ENCODE measurements at regions not wholly inside any gene's neighbourhood (a gene's known extent, or its start where the extent isn't known, plus 50 kb on each side); places are given as distances from the start of the nearest gene placed in this dataset.
"Not testable (repeated sequence)": the region's sequence is repeated elsewhere in the genome, so short reads cannot be mapped to it uniquely, and the experiment has no call there.

- H3K27ac ChIP-seq, result no peak overlapping the region
- no peak overlapping the region for H3K4me3 ChIP-seq
- no peak for TF ChIP-seq FOXP2 (optimal IDR thresholded peaks at IDR 0.05; ENCODE audit: control extremely low read depth, extremely low read length, insufficient read depth)
- TF ChIP-seq POLR2AphosphoS5 (IDR thresholded peaks at IDR 0.05; ENCODE audit: borderline replicate concordance, low read depth, low read length), result no peak
- no peak for TF ChIP-seq EZH2 (IDR thresholded peaks at IDR 0.05)
- H3K9ac ChIP-seq (ENCODE audit: insufficient read length), result no peak overlapping the region
- no peaks in the 10 kb centered on the region for H3K9me3 ChIP-seq (ENCODE audit: low read depth, low read length)
- H3K36me3 ChIP-seq (ENCODE audit: insufficient read depth, low read length), result no peaks in the 10 kb centered on the region
- no peak for DNase-seq (ENCODE audit: low read depth, low spot score)
Measured at GRCh38 chr15:98543237-98543636, 105.1 kb upstream of the IGF1R start.

DNA sequence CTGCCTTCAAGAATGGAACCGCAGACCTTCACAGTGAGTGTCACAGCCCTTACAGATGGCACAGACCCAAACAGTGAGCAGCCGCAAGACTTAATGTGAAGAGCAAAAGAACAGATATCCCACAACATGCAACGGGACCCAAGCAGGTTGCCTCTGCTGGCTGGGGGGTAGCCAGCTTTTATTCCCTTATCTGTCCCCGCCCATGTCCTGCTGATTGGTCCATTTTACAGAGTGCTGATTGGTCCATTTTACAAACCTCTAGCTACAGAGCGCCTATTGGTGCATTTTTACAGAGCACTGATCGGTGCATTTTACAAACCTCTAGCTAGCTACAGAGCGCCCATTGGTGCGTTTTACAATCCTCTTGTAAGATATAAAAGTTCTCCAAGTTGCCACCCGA is 102.0 kb upstream of the IGF1R start:
- no peaks in the 10 kb centered on the region for H3K9me3 ChIP-seq (ENCODE audit: low read depth, low read length)
- H3K4me3 ChIP-seq, result no peak overlapping the region
- DNase-seq (ENCODE audit: low read depth, low spot score), result no peak
- no peak overlapping the region for H3K9ac ChIP-seq (ENCODE audit: insufficient read length)
- H3K36me3 ChIP-seq (ENCODE audit: insufficient read depth, low read length), result no peaks in the 10 kb centered on the region
- no peak overlapping the region for H3K27ac ChIP-seq
- TF ChIP-seq FOXP2 (optimal IDR thresholded peaks at IDR 0.05; ENCODE audit: control extremely low read depth, extremely low read length, insufficient read depth), result no peak
- TF ChIP-seq POLR2AphosphoS5 (IDR thresholded peaks at IDR 0.05; ENCODE audit: borderline replicate concordance, low read depth, low read length), result no peak
- no peak for TF ChIP-seq EZH2 (IDR thresholded peaks at IDR 0.05)

GRCh38 chr15:98547275-98547674 is 101.1 kb upstream of the IGF1R start:
- no peak overlapping the region for H3K9ac ChIP-seq (ENCODE audit: insufficient read length)
- no peak for DNase-seq (ENCODE audit: low read depth, low spot score)
- H3K4me3 ChIP-seq, result peak overlapping the region; percentile 83; the same call in 1 of the 2 replicates
- H3K36me3 ChIP-seq (ENCODE audit: insufficient read depth, low read length), result no peaks in the 10 kb centered on the region
- TF ChIP-seq POLR2AphosphoS5 (IDR thresholded peaks at IDR 0.05; ENCODE audit: borderline replicate concordance, low read depth, low read length) (no peak), FOXP2 (optimal IDR thresholded peaks at IDR 0.05; ENCODE audit: control extremely low read depth, extremely low read length, insufficient read depth) (no peak), EZH2 (IDR thresholded peaks at IDR 0.05) (no peak)
- H3K9me3 ChIP-seq (ENCODE audit: low read depth, low read length), result no peaks in the 10 kb centered on the region
- no peak overlapping the region for H3K27ac ChIP-seq

- Histone ChIP-seq H3K9me3 (ENCODE audit: low read depth, low read length) (no peaks in the 10 kb centered on the region), H3K36me3 (ENCODE audit: insufficient read depth, low read length) (no peaks in the 10 kb centered on the region), H3K27ac (no peak overlapping the region), H3K4me3 (peak overlapping the region; percentile 83), H3K9ac (ENCODE audit: insufficient read length) (peak overlapping the region; percentile 68)
- TF ChIP-seq FOXP2 (optimal IDR thresholded peaks at IDR 0.05; ENCODE audit: control extremely low read depth, extremely low read length, insufficient read depth) (no peak), EZH2 (IDR thresholded peaks at IDR 0.05) (no peak), POLR2AphosphoS5 (IDR thresholded peaks at IDR 0.05; ENCODE audit: borderline replicate concordance, low read depth, low read length) (no peak)
- DNase-seq (ENCODE audit: low read depth, low spot score), result no peak
Measured at GRCh38 chr15:98547741-98548138, 100.6 kb upstream of the IGF1R start.

DNA sequence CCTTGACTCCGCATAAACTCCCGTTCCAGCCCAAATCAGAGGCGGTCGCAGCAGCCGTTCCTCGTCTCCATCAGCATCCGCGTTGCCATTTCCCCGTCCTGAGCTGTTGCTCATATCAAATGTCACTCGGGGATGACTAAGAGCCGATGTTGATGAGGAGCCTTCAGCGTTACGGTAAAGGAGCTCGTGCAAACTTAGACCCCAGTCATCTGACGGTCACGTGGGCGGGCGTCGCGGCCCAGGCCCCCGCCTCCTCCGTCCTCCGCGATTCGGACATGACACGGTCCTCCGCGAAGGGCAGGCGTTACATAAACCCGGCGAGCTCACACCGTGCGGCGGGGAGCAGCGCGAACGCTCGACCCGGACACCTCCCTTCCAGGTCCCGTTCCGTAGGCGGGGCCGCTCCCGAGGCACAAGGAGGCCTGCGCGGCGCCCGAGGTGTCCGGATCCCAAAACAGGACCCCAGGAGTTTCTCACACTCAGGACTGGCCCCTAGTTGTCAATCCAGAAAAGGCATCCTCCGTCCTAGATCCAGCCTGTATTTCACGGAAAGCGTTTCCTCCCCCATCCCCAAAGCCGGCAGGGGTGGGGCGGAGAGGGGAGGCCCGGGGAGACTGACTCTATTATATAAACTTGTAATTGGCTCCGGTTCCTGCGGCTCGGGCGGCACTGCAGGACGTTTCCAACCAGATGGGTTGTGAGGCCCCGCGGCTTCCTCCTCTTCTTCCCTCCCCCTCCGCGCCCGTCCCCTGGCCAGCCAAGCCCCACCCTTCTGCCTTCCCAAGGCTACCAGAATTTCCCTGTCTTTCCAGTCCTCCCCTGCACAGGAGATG is 100.0 kb upstream of the IGF1R start:
- TF ChIP-seq POLR2AphosphoS5 (IDR thresholded peaks at IDR 0.05; ENCODE audit: borderline replicate concordance, low read depth, low read length), result no peak
- TF ChIP-seq FOXP2 (optimal IDR thresholded peaks at IDR 0.05; ENCODE audit: control extremely low read depth, extremely low read length, insufficient read depth), result no peak
- TF ChIP-seq EZH2 (IDR thresholded peaks at IDR 0.05), result no peak

DNA sequence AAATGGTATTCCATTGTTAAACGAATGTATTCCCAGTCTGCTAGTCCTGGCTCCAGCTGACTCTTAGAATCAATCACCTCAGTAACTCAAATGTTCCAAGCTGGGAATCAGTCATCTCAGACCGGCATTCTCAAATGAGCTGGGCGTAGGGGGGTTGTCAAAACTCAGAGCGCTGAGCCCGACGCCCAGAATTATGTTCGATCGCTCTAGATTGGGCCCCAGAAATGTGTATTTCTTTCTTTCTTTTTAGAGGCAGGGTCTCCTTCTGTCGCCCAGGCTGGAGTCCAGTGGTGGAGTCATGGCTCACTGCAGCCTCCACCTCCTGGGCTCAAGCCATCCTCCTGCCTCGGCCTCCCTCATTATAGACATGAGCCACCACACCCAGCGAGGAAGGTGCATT is 99.3 kb upstream of the IGF1R start:
- Histone ChIP-seq H3K36me3 (ENCODE audit: insufficient read depth, low read length) (no peaks in the 10 kb centered on the region), H3K4me3 (peak overlapping the region; percentile 83)
- TF ChIP-seq POLR2AphosphoS5 (IDR thresholded peaks at IDR 0.05; ENCODE audit: borderline replicate concordance, low read depth, low read length) (no peak), FOXP2 (optimal IDR thresholded peaks at IDR 0.05; ENCODE audit: control extremely low read depth, extremely low read length, insufficient read depth) (no peak), EZH2 (IDR thresholded peaks at IDR 0.05) (no peak)

More for the DNA sequence above, 100.0 kb upstream of the IGF1R start:
- no peak overlapping the region for H3K27ac ChIP-seq
- no peaks in the 10 kb centered on the region for H3K9me3 ChIP-seq (ENCODE audit: low read depth, low read length)
- no peak for DNase-seq (ENCODE audit: low read depth, low spot score)
- H3K4me3 ChIP-seq, result peak overlapping the region; percentile 83
- peak overlapping the region; percentile 68 for H3K9ac ChIP-seq (ENCODE audit: insufficient read length)
- H3K36me3 ChIP-seq (ENCODE audit: insufficient read depth, low read length), result no peaks in the 10 kb centered on the region

DNA sequence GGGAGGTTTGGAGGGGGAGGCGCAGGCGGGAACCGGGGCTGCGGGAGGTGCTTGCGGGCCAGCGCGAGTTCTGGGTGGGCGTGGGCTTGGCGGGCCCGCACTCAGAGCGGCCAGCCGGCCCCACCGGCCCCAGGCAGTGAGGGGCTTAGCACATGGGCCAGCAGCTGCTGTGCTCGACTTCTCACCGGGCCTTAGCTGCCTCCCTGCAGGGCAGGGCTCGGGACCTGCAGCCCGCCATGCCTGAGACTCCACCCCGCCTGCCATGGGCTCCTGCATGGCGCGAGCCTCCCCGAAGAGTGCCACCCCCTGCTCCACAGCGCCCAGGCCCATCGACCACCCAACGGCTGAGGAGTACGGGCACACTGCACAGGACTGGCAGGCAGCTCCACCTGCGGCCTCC is 98.6 kb upstream of the IGF1R start:
- no peak overlapping the region for H3K4me3 ChIP-seq
- no peaks in the 10 kb centered on the region for H3K36me3 ChIP-seq (ENCODE audit: insufficient read depth, low read length)
- no peak for TF ChIP-seq EZH2 (IDR thresholded peaks at IDR 0.05)
- TF ChIP-seq POLR2AphosphoS5 (IDR thresholded peaks at IDR 0.05; ENCODE audit: borderline replicate concordance, low read depth, low read length), result no peak
- no peak for TF ChIP-seq FOXP2 (optimal IDR thresholded peaks at IDR 0.05; ENCODE audit: control extremely low read depth, extremely low read length, insufficient read depth)
- H3K9ac ChIP-seq (ENCODE audit: insufficient read length), result no peak overlapping the region
- no peaks in the 10 kb centered on the region for H3K9me3 ChIP-seq (ENCODE audit: low read depth, low read length)
- no peak for DNase-seq (ENCODE audit: low read depth, low spot score)
- H3K27ac ChIP-seq, result no peak overlapping the region

More for the DNA sequence above, 99.3 kb upstream of the IGF1R start:
- Histone ChIP-seq H3K9ac (ENCODE audit: insufficient read length) (no peak overlapping the region), H3K27ac (no peak overlapping the region), H3K9me3 (ENCODE audit: low read depth, low read length) (no peaks in the 10 kb centered on the region)
- no peak for DNase-seq (ENCODE audit: low read depth, low spot score)

DNA sequence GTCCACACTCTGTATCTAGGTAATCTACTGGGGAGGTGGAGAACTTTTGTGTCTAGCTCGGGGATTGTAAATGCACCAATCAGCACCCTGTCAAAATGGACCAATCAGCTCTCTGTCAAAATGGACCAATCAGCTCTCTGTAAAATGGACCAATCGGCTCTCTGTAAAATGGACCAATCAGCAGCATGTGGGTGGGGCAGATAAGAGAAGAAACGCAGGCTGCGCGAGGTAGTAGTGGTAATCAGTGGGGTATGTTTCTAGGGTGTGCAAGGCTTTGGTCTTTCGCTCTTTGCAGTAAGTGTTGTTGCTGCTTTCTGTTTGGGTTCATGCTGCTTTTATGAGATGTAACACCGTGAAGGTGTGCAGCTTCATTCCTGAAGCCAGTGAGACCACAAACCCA is 98.0 kb upstream of the IGF1R start:
- DNase-seq (ENCODE audit: low read depth, low spot score); H3K27ac ChIP-seq; H3K9ac ChIP-seq (ENCODE audit: insufficient read length); H3K4me3 ChIP-seq; H3K9me3 ChIP-seq (ENCODE audit: low read depth, low read length); H3K36me3 ChIP-seq (ENCODE audit: insufficient read depth, low read length): not testable (repeated sequence)
